A673 (cell line): ENCODE measurements at regions not wholly inside any gene's neighbourhood (a gene's known extent, or its start where the extent isn't known, plus 50 kb on each side); places are given as distances from the start of the nearest gene placed in this dataset.

Experiments
- BruUV-seq: library from RNA; stranded (reverse); fragments of 400-500 nt; replicated peaks from 2 replicates; lab custom pipeline; 2021; lab: Mats Ljungman, UMichigan
- CTCF ChIA-PET: fragments of 300-600 bp; sonication (Branson Sonifier 250); formaldehyde crosslinking; loops from one replicate; lab custom pipeline; 2022; ENCODE audit warnings: antibody characterized with exemption; lab: Charles Lee
- POLR2A ChIA-PET: fragments of 300-600 bp; sonication (Branson Sonifier 250); formaldehyde crosslinking; loops from one replicate; lab custom pipeline; 2022; ENCODE audit warnings: antibody characterized with exemption; ENCODE audit not compliant: low non-redundant PET; lab: Charles Lee
- DNase-seq: peaks from one replicate; pipeline ENCODE4 v3.0.0-alpha.2; 2015; ENCODE audit warnings: low spot score
- H3K27ac ChIP-seq: fragments of 200-600 bp; sonication (generic); 2 replicates; pipeline ENCODE4 v1.5.1; 2016; ENCODE audit warnings: mixed run types, low read depth, mild to moderate bottlenecking, mixed read lengths, antibody characterized with exemption, low read length; ENCODE audit not compliant: poor library complexity, severe bottlenecking
- H3K27me3 ChIP-seq: fragments of 200-600 bp; sonication (generic); replicated peaks from 2 replicates; pipeline ENCODE4 v1.6.1; 2017; ENCODE audit warnings: mixed run types, low read depth, mild to moderate bottlenecking, mixed read lengths, antibody characterized with exemption, low read length; ENCODE audit not compliant: insufficient read depth, poor library complexity
- H3K36me3 ChIP-seq: fragments of 200-600 bp; sonication (generic); 2 replicates; pipeline ENCODE4 v1.6.1; 2016; ENCODE audit warnings: mixed run types, mild to moderate bottlenecking, mixed read lengths, antibody characterized with exemption, low read length; ENCODE audit not compliant: insufficient read depth, poor library complexity, severe bottlenecking
- H3K4me1 ChIP-seq: fragments of 200-600 bp; sonication (generic); 2 replicates; pipeline ENCODE4 v1.6.1; 2017; ENCODE audit warnings: mixed run types, mild to moderate bottlenecking, mixed read lengths, antibody characterized with exemption, low read length; ENCODE audit not compliant: insufficient read depth, poor library complexity, severe bottlenecking
- H3K4me3 ChIP-seq: fragments of 200-600 bp; sonication (generic); 2 replicates; pipeline ENCODE4 v1.5.1; 2016; ENCODE audit warnings: low read depth, mixed run types, mild to moderate bottlenecking, mixed read lengths, low read length; ENCODE audit not compliant: poor library complexity, severe bottlenecking
- H3K9me3 ChIP-seq: fragments of 200-600 bp; sonication (generic); 2 replicates; pipeline ENCODE4 v1.6.1; 2016; ENCODE audit warnings: mixed run types, low read depth, mild to moderate bottlenecking, mixed read lengths, antibody characterized with exemption, low read length; ENCODE audit not compliant: poor library complexity, severe bottlenecking
- CTCF ChIP-seq: fragments of 300-800, 200-600 bp; sonication (generic); conservative IDR thresholded peaks from 2 replicates; pipeline ENCODE4 v1.5.1; 2017; ENCODE audit warnings: low read depth, mild to moderate bottlenecking, antibody characterized with exemption, low read length, moderate library complexity, mixed read lengths
- EZH2 ChIP-seq: fragments of 200-600 bp; sonication (generic); IDR thresholded peaks from 2 replicates; pipeline ENCODE4 v1.6.1; 2017; ENCODE audit warnings: borderline replicate concordance, low read depth, mild to moderate bottlenecking, mixed read lengths, antibody characterized with exemption, low read length; ENCODE audit not compliant: poor library complexity, severe bottlenecking
- intact Hi-C: fragments of 100-400 bp; cut with micrococcal nuclease; formaldehyde crosslinking; loops from one replicate; pipeline ENCODE4 v1.10.0; 2022; ENCODE audit not compliant: unreplicated experiment

GRCh38 chr12:13478650-13479181, 282.2 kb downstream of the EMP1 start:
- Histone ChIP-seq H3K4me1 (no peaks in the 10 kb centered on the region), H3K36me3 (no peaks in the 10 kb centered on the region), H3K4me3 (no peak overlapping the region), H3K27me3 (peaks cover 59% of the 10 kb centered on the region), H3K27ac (no peak overlapping the region), H3K9me3 (no peaks in the 10 kb centered on the region)
- no peak for TF ChIP-seq CTCF
- TF ChIP-seq EZH2, result no peak
- ChIA-PET POLR2A (no interaction called here), CTCF (no interaction called here)
- no TSS peak for BruUV-seq
- intact Hi-C loops, result no loop called here
- DNase-seq, result no peak

DNA sequence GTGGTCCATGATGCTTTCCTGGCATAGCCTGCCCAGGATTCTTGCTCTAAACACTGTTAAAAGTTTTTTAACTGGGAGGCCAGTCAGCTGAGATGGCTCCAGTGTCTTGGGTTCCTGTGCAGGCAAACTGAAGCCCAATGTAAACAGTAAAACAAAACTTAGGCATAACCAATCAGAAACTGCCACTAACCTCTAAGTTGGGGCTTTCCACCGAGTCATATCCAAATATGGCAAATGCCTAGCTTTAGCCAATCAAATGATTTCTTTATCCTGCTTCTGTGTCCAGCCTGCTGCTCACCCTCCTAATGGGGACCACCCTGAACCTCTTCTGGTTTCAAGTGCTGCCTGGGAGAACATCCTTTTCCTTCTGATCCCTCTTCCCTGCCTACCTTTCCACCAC, 277.9 kb downstream of the EMP1 start:
- no peak for TF ChIP-seq EZH2
- TF ChIP-seq CTCF, result no peak
- Histone ChIP-seq H3K4me1 (no peaks in the 10 kb centered on the region), H3K4me3 (no peak overlapping the region), H3K36me3 (no peaks in the 10 kb centered on the region), H3K9me3 (no peaks in the 10 kb centered on the region), H3K27me3 (peaks cover 59% of the 10 kb centered on the region), H3K27ac (no peak overlapping the region)
- ChIA-PET POLR2A (no interaction called here), CTCF (no interaction called here)
- intact Hi-C loops, result no loop called here
- no TSS peak for BruUV-seq
- DNase-seq, result no peak

- TF ChIP-seq EZH2 (no peak), CTCF (no peak)
- ChIA-PET POLR2A (no interaction called here), CTCF (no interaction called here)
- Histone ChIP-seq H3K27ac (no peak overlapping the region), H3K27me3 (peaks cover 52% of the 10 kb centered on the region), H3K4me1 (no peaks in the 10 kb centered on the region), H3K36me3 (no peaks in the 10 kb centered on the region), H3K9me3 (no peaks in the 10 kb centered on the region), H3K4me3 (no peak overlapping the region)
- DNase-seq, result no peak
- intact Hi-C loops, result no loop called here
- no TSS peak for BruUV-seq
These were observed 276.2 kb downstream of the EMP1 start for GRCh38 chr12:13472690-13473089.
